Mesenchymal stem cell (in vitro differentiated cells and primary cell): ENCODE measurements at regions not wholly inside any gene's neighbourhood (a gene's known extent, or its start where the extent isn't known, plus 50 kb on each side); places are given as distances from the start of the nearest gene placed in this dataset.
"Not testable (repeated sequence)": the region's sequence is repeated elsewhere in the genome, so short reads cannot be mapped to it uniquely, and the experiment has no call there.

Source experiments
- DNase-seq: peaks from one replicate; pipeline ENCODE4 v3.0.0-alpha.2; 2013
- H2AFZ ChIP-seq: one replicate; pipeline ENCODE4 v1.6.1; 2013; ENCODE audit warnings: low read depth, mild to moderate bottlenecking, control low read depth, inconsistent platforms, low read length, moderate library complexity
- H2AK5ac ChIP-seq: 2 replicates; pipeline ENCODE4 v1.6.1; 2013; ENCODE audit warnings: low read length, moderate library complexity, mild to moderate bottlenecking, inconsistent platforms; ENCODE audit not compliant: severe bottlenecking
- H2BK120ac ChIP-seq: one replicate; pipeline ENCODE4 v1.6.1; 2013; ENCODE audit warnings: low read depth, mild to moderate bottlenecking, inconsistent platforms, low read length, moderate library complexity
- H2BK12ac ChIP-seq, 2 experiments: one replicate each; pipeline ENCODE4 v1.6.1; 2013; ENCODE audit warnings: inconsistent platforms in 2 of 2, low read length in 2 of 2, mild to moderate bottlenecking in 2 of 2, moderate library complexity in 2 of 2, control low read depth in 1 of 2
- H2BK15ac ChIP-seq: one replicate; pipeline ENCODE4 v1.6.1; 2013; ENCODE audit warnings: mild to moderate bottlenecking, low read depth, inconsistent platforms; ENCODE audit not compliant: poor library complexity, severe bottlenecking
- H2BK5ac ChIP-seq: 2 replicates; pipeline ENCODE4 v1.6.1; 2013; ENCODE audit warnings: low read depth, mild to moderate bottlenecking, low read length, control low read depth, inconsistent platforms; ENCODE audit not compliant: poor library complexity, severe bottlenecking
- H3K14ac ChIP-seq, 2 experiments: one replicate each; pipeline ENCODE4 v1.6.1; 2013; ENCODE audit warnings: inconsistent platforms in 2 of 2, low read length in 2 of 2, control low read depth in 1 of 2, mild to moderate bottlenecking in 1 of 2, moderate library complexity in 1 of 2
- H3K18ac ChIP-seq, 2 experiments: one replicate each; pipeline ENCODE4 v1.6.1; 2013; ENCODE audit warnings: inconsistent platforms in 2 of 2, low read length in 2 of 2, control low read depth in 1 of 2, low read depth in 1 of 2, mild to moderate bottlenecking in 1 of 2
- H3K23ac ChIP-seq, 2 experiments: one replicate each; pipeline ENCODE4 v1.6.1; 2013; ENCODE audit warnings: inconsistent platforms in 2 of 2, low read length in 2 of 2, mild to moderate bottlenecking in 2 of 2, moderate library complexity in 2 of 2, control low read depth in 1 of 2
- H3K27ac ChIP-seq: 2 replicates; pipeline ENCODE4 v1.5.1; 2013; ENCODE audit warnings: mild to moderate bottlenecking, moderate library complexity, low read length, control low read depth, inconsistent platforms; ENCODE audit not compliant: poor library complexity, severe bottlenecking
- H3K27me3 ChIP-seq, 2 experiments: 2 replicates each; pipeline versions ENCODE4 v1.6.1 to v1.7.0; 2013; ENCODE audit warnings: low read length in 2 of 2, mild to moderate bottlenecking in 2 of 2, moderate library complexity in 2 of 2, control low read depth in 1 of 2, inconsistent platforms in 1 of 2; ENCODE audit not compliant: control insufficient read depth in 1 of 2, insufficient read depth in 1 of 2
- H3K36me3 ChIP-seq, 2 experiments: 2 replicates each; pipeline versions ENCODE4 v1.6.1 to v1.7.0; 2013; ENCODE audit warnings: low read length in 2 of 2, control low read depth in 1 of 2, inconsistent platforms in 1 of 2, low read depth in 1 of 2, mild to moderate bottlenecking in 1 of 2; ENCODE audit not compliant: insufficient read depth in 2 of 2, control insufficient read depth in 1 of 2
- H3K4ac ChIP-seq, 2 experiments: one replicate each; pipeline ENCODE4 v1.6.1; 2013; ENCODE audit warnings: inconsistent platforms in 2 of 2, low read length in 2 of 2, mild to moderate bottlenecking in 2 of 2, moderate library complexity in 2 of 2, control low read depth in 1 of 2, low read depth in 1 of 2
- H3K4me1 ChIP-seq: 2 replicates; pipeline ENCODE4 v1.6.1; 2013; ENCODE audit warnings: low read depth, low read length, control low read depth; ENCODE audit not compliant: control insufficient read depth, insufficient read depth
- H3K4me2 ChIP-seq: 2 replicates; pipeline ENCODE4 v1.6.1; 2013; ENCODE audit warnings: low read length, mild to moderate bottlenecking, inconsistent platforms; ENCODE audit not compliant: poor library complexity, severe bottlenecking
- H3K4me3 ChIP-seq, 2 experiments: 2 replicates each; pipeline versions ENCODE4 v1.5.1 to v1.7.0; 2013; ENCODE audit warnings: low read length in 2 of 2, mild to moderate bottlenecking in 2 of 2, control low read depth in 1 of 2, low read depth in 1 of 2; ENCODE audit not compliant: insufficient read depth in 1 of 2
- H3K79me1 ChIP-seq: replicated peaks from 2 replicates; pipeline ENCODE4 v1.6.1; 2013; ENCODE audit warnings: mild to moderate bottlenecking, control low read depth, low read length, inconsistent platforms; ENCODE audit not compliant: poor library complexity, severe bottlenecking
- H3K9ac ChIP-seq: 2 replicates; pipeline ENCODE4 v1.7.0; 2013; ENCODE audit warnings: mild to moderate bottlenecking, low read length, moderate library complexity
- H3K9me3 ChIP-seq: 2 replicates; pipeline ENCODE4 v1.7.0; 2013; ENCODE audit warnings: mild to moderate bottlenecking, low read length; ENCODE audit not compliant: control insufficient read depth
- H4K8ac ChIP-seq: one replicate; pipeline ENCODE4 v1.6.1; 2013; ENCODE audit warnings: inconsistent platforms, mild to moderate bottlenecking, low read length, moderate library complexity
- H4K91ac ChIP-seq: one replicate; pipeline ENCODE4 v1.6.1; 2013; ENCODE audit warnings: mild to moderate bottlenecking, low read length, inconsistent platforms
- WGBS: methylation state at CpG from one replicate; pipeline ENCODE4 v1.1.7; 2013; ENCODE audit warnings: mixed read lengths; 5-methylcytosine and 5-hydroxymethylcytosine counted together

DNA sequence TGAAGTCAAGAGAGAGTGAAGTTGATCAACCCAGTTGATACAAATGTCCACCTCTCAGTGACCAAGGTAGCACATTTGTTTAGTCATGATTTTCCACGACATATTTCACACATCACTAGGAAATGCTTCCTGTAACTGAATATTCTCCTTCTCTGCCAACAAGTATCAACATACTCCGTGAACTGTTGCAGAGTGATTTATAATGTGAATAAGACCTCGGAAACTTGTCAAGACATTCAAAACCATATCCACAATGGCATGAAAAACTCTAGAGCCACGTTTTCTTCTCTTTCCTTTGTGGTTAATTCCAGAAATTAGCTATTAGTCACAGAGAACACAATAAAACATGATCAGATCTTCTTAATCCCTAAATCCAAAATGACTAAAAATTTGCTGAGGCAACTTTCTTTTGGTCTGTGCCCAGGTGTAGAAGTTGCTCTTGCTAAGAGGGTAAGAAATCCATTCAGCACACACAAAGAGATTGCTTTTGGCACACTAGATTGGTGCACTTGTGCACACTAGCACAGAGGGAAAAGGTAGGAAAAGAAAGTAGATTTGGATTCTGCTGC, 244.3 kb upstream of the NRIP1 start:
- Histone ChIP-seq H3K18ac (no peak overlapping the region), H3K4me3 (no peak overlapping the region), H3K27me3 (no peaks in the 10 kb centered on the region), H2BK120ac (no peak overlapping the region), H3K14ac (no peak overlapping the region), H3K4me1 (no peaks in the 10 kb centered on the region), H3K9me3 (no peaks in the 10 kb centered on the region), H2AFZ (no peak overlapping the region), H2AK5ac (no peak overlapping the region), H2BK12ac (no peak overlapping the region), H3K4ac (no peak overlapping the region), H3K27ac (no peak overlapping the region), H3K4me2 (no peak overlapping the region), H3K9ac (no peak overlapping the region), H3K36me3 (no peaks in the 10 kb centered on the region), H4K91ac (no peak overlapping the region), H3K79me1 (no peaks in the 10 kb centered on the region), H3K23ac (no peak overlapping the region), H2BK5ac (no peak overlapping the region), H4K8ac (no peak overlapping the region), H2BK15ac (no peak overlapping the region)
- DNase-seq: no peak
- WGBS: 61% methylated on average over 4 of the region's 4 CpGs

DNA sequence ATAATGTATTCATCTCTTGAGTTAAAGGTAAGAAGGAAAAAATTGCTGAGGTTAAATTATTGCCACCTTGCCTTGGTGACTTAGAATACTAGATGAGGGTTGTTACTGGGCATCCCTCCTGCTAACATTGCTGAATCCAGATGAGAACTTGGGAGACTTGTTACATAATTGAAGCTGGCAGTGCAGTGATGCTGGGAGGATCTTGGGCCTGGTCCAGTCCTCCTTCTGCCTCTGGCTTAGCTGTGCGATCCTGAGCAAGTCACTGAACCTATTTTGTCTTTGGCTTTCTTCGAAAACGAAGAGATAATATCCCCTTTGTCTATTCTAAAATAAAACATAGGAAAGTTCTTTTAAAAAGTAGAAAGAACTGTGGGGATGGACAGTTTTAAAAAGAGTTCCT, 244.9 kb upstream of the NRIP1 start:
- H3K36me3 ChIP-seq: no peaks in the 10 kb centered on the region
- no peak overlapping the region for H3K4me2 ChIP-seq
- no peak overlapping the region for H2AFZ ChIP-seq
- H3K4me3 ChIP-seq: no peak overlapping the region
- H3K18ac ChIP-seq: no peak overlapping the region
- no peak overlapping the region for H3K14ac ChIP-seq
- H2BK15ac ChIP-seq: no peak overlapping the region
- no peak overlapping the region for H3K23ac ChIP-seq
- H2AK5ac ChIP-seq: no peak overlapping the region
- no peak overlapping the region for H2BK5ac ChIP-seq
- no peaks in the 10 kb centered on the region for H3K79me1 ChIP-seq
- H3K4me1 ChIP-seq: no peaks in the 10 kb centered on the region
- H3K9ac ChIP-seq: no peak overlapping the region
- H4K91ac ChIP-seq: no peak overlapping the region
- WGBS: no CpG with 5 or more reads among the region's 3 CpGs
- no peaks in the 10 kb centered on the region for H3K9me3 ChIP-seq
- no peak overlapping the region for H4K8ac ChIP-seq
- H3K27me3 ChIP-seq: no peaks in the 10 kb centered on the region
- no peak overlapping the region for H3K27ac ChIP-seq
- no peak overlapping the region for H2BK120ac ChIP-seq
- DNase-seq: no peak
- no peak overlapping the region for H2BK12ac ChIP-seq
- H3K4ac ChIP-seq: no peak overlapping the region

- H3K14ac ChIP-seq: no peak overlapping the region
- no peak overlapping the region for H3K4me2 ChIP-seq
- H3K79me1 ChIP-seq: no peaks in the 10 kb centered on the region
- H3K27me3 ChIP-seq: no peaks in the 10 kb centered on the region
- no peak overlapping the region for H2AK5ac ChIP-seq
- no peak overlapping the region for H2BK15ac ChIP-seq
- no peak overlapping the region for H2AFZ ChIP-seq
- no peak overlapping the region for H3K23ac ChIP-seq
- H3K4me1 ChIP-seq: no peaks in the 10 kb centered on the region
- H3K9me3 ChIP-seq: no peaks in the 10 kb centered on the region
- H4K8ac ChIP-seq: no peak overlapping the region
- no peak overlapping the region for H3K4me3 ChIP-seq
- H4K91ac ChIP-seq: no peak overlapping the region
- no peaks in the 10 kb centered on the region for H3K36me3 ChIP-seq
- H3K18ac ChIP-seq: no peak overlapping the region
- no peak overlapping the region for H3K27ac ChIP-seq
- no peak for DNase-seq
- H2BK12ac ChIP-seq: no peak overlapping the region
- no peak overlapping the region for H2BK120ac ChIP-seq
- no peak overlapping the region for H3K9ac ChIP-seq
- H3K4ac ChIP-seq: no peak overlapping the region
- no peak overlapping the region for H2BK5ac ChIP-seq
Observed at GRCh38 chr21:15311510-15311909, 246.7 kb upstream of the NRIP1 start.

GRCh38 chr21:15317034-15317433, 252.2 kb upstream of the NRIP1 start:
- not testable (repeated sequence) for H3K27me3 ChIP-seq, H3K9ac ChIP-seq, H3K4me1 ChIP-seq, H3K14ac ChIP-seq, H2BK15ac ChIP-seq, H3K27ac ChIP-seq, H2BK5ac ChIP-seq, H2AFZ ChIP-seq, H3K18ac ChIP-seq, H4K8ac ChIP-seq, H4K91ac ChIP-seq, H3K79me1 ChIP-seq, H2BK12ac ChIP-seq, H3K4ac ChIP-seq, DNase-seq, H3K9me3 ChIP-seq, H2BK120ac ChIP-seq, H3K4me3 ChIP-seq, H3K4me2 ChIP-seq, H2AK5ac ChIP-seq, H3K23ac ChIP-seq, H3K36me3 ChIP-seq
- WGBS: 98% methylated on average over 2 of the region's 4 CpGs
